SK-N-SH (cell line): ENCODE measurements at regions not wholly inside any gene's neighbourhood (a gene's known extent, or its start where the extent isn't known, plus 50 kb on each side); places are given as distances from the start of the nearest gene placed in this dataset.

ENCODE experiments used
- CTCF ChIA-PET: fragments of 300-600, 350-600 bp; formaldehyde crosslinking; extraction: SDS; loops from one replicate; lab custom pipeline; 2021; lab: Yijun Ruan, JAX
- POLR2A ChIA-PET: fragments of 350-600 bp; sonication (Branson Sonifier 250); formaldehyde crosslinking; extraction: SDS; loops from one replicate; lab custom pipeline; 2020; ENCODE audit warnings: antibody characterized with exemption, inconsistent platforms; lab: Yijun Ruan, JAX
- DNase-seq: peaks from one replicate; pipeline ENCODE4 v3.0.0; 2012
- H2AFZ ChIP-seq: fragments of 200-600 bp; sonication (generic); 2 replicates; pipeline ENCODE4 v1.8.1; 2016; ENCODE audit warnings: antibody characterized with exemption, mild to moderate bottlenecking, low read depth
- H3F3A ChIP-seq: fragments of 200-600 bp; sonication (generic); replicated peaks from 2 replicates; pipeline ENCODE3; 2016; ENCODE audit warnings: antibody characterized with exemption, mild to moderate bottlenecking; ENCODE audit not compliant: insufficient read depth
- H3K27ac ChIP-seq, 2 experiments: fragments of 200-500 bp in 1 of 2; fragments of 200-600 bp in 1 of 2; sonication (Bioruptor generic) in 1 of 2; sonication (generic), shearing (Covaris generic) in 1 of 2; 2 replicates each; pipeline versions ENCODE4 v1.5.1 to v1.6.1; 2014 to 2016; ENCODE audit warnings: low read depth in 2 of 2, inconsistent platforms in 1 of 2, low read length in 1 of 2, mild to moderate bottlenecking in 1 of 2, mixed read lengths in 1 of 2
- H3K27me3 ChIP-seq: fragments of 200-600 bp; sonication (generic), shearing (Covaris generic); 2 replicates; pipeline ENCODE4 v1.6.1; 2016; ENCODE audit warnings: mixed run types; ENCODE audit not compliant: insufficient read depth
- H3K36me3 ChIP-seq, 2 experiments: fragments of 200-500 bp in 1 of 2; fragments of 200-600 bp in 1 of 2; sonication (Bioruptor generic) in 1 of 2; sonication (generic) in 1 of 2; replicated peaks in 1 of 2; 2 replicates each; pipeline versions ENCODE3 to v1.5.1; 2014 to 2016; ENCODE audit warnings: low read length in 1 of 2, mild to moderate bottlenecking in 1 of 2; ENCODE audit not compliant: insufficient read depth in 2 of 2, control insufficient read depth in 1 of 2
- H3K4me1 ChIP-seq, 2 experiments: fragments of 200-500 bp in 1 of 2; fragments of 200-600 bp in 1 of 2; sonication (Bioruptor generic) in 1 of 2; sonication (generic), shearing (Covaris generic) in 1 of 2; 2 replicates each; pipeline versions ENCODE4 v1.5.1 to v1.6.1; 2014 to 2016; ENCODE audit warnings: low read depth in 1 of 2, low read length in 1 of 2, mixed run types in 1 of 2; ENCODE audit not compliant: insufficient read depth in 2 of 2, control insufficient read depth in 1 of 2
- H3K4me2 ChIP-seq: fragments of 200-600 bp; sonication (generic), shearing (Covaris generic); 2 replicates; pipeline ENCODE4 v1.6.1; 2017; ENCODE audit warnings: mixed run types
- H3K4me3 ChIP-seq, 2 experiments: fragments of 200-500 bp in 1 of 2; fragments of 200-600 bp in 1 of 2; sonication (Bioruptor generic) in 1 of 2; sonication (generic), shearing (Covaris generic) in 1 of 2; 2 replicates each; pipeline versions ENCODE4 v1.5.1 to v1.8.1; 2014 to 2016; ENCODE audit warnings: low read depth in 2 of 2, inconsistent platforms in 1 of 2, low read length in 1 of 2, mild to moderate bottlenecking in 1 of 2, mixed read lengths in 1 of 2, moderate library complexity in 1 of 2
- H3K79me2 ChIP-seq: fragments of 200-600 bp; sonication (generic); 2 replicates; pipeline ENCODE4 v1.8.1; 2017; ENCODE audit warnings: mild to moderate bottlenecking; ENCODE audit not compliant: insufficient read depth
- H3K9ac ChIP-seq: fragments of 200-600 bp; sonication (generic); 2 replicates; pipeline ENCODE4 v1.6.1; 2017; ENCODE audit warnings: mixed run types
- H3K9me2 ChIP-seq: fragments of 200-600 bp; sonication (generic); 2 replicates; pipeline ENCODE4 v1.6.1; 2017; ENCODE audit warnings: mixed run types
- H3K9me3 ChIP-seq: fragments of 200-600 bp; sonication (generic); 2 replicates; pipeline ENCODE4 v1.6.1; 2017; ENCODE audit warnings: mixed run types, mild to moderate bottlenecking, moderate library complexity
- H4K20me1 ChIP-seq: fragments of 200-600 bp; sonication (generic); 2 replicates; pipeline ENCODE4 v1.6.1; 2017; ENCODE audit warnings: mild to moderate bottlenecking, mixed run types; ENCODE audit not compliant: insufficient read depth
- CHD2 ChIP-seq: fragments of 150-350 bp; IDR thresholded peaks from 2 replicates; pipeline ENCODE4 v1.6.1; 2018; ENCODE audit warnings: low read length; ENCODE audit not compliant: partially characterized antibody
- EP300 ChIP-seq, 2 experiments: IDR thresholded peaks; 2 replicates each; pipeline versions ENCODE4 v1.4.0 to v1.6.1; 2012; ENCODE audit warnings: borderline replicate concordance in 1 of 2, low read depth in 1 of 2, low read length in 1 of 2
- FOSL2 ChIP-seq: IDR thresholded peaks from 2 replicates; pipeline ENCODE4 v1.4.0; 2012; ENCODE audit warnings: low read depth, mild to moderate bottlenecking, moderate library complexity, borderline replicate concordance
- FOXM1 ChIP-seq: IDR thresholded peaks from 2 replicates; pipeline ENCODE4 v1.4.0; 2012; ENCODE audit warnings: low read depth, mild to moderate bottlenecking
- IRF3 ChIP-seq: fragments of 150-350 bp; IDR thresholded peaks from 2 replicates; pipeline ENCODE4 v1.6.1; 2016; ENCODE audit warnings: mild to moderate bottlenecking, low read depth, low read length
- MXI1 ChIP-seq: IDR thresholded peaks from 2 replicates; pipeline ENCODE4 v1.6.1; 2012; ENCODE audit warnings: mild to moderate bottlenecking, low read depth, low read length, improper control_type of control experiment
- NFIC ChIP-seq: IDR thresholded peaks from 2 replicates; pipeline ENCODE4 v1.4.0; 2012; ENCODE audit warnings: borderline replicate concordance
- POLR2AphosphoS5 ChIP-seq: IDR thresholded peaks from 2 replicates; pipeline ENCODE4 v1.6.1; 2012; ENCODE audit warnings: low read depth, low read length
- RCOR1 ChIP-seq: fragments of 150-350 bp; IDR thresholded peaks from 2 replicates; pipeline ENCODE4 v1.6.1; 2017; ENCODE audit warnings: antibody characterized with exemption, low read length
- REST ChIP-seq: IDR thresholded peaks from 2 replicates; pipeline ENCODE4 v1.6.1; 2012; ENCODE audit warnings: mild to moderate bottlenecking, low read depth, low read length, moderate library complexity
- RFX5 ChIP-seq: IDR thresholded peaks from 2 replicates; pipeline ENCODE4 v1.6.1; 2012; ENCODE audit warnings: mild to moderate bottlenecking, improper control_type of control experiment, low read length
- RXRA ChIP-seq: IDR thresholded peaks from 2 replicates; pipeline ENCODE4 v1.4.0; 2012; ENCODE audit warnings: low read depth, mild to moderate bottlenecking, borderline replicate concordance
- SIN3A ChIP-seq: IDR thresholded peaks from 2 replicates; pipeline ENCODE4 v1.6.1; 2012; ENCODE audit warnings: low read depth, mild to moderate bottlenecking, low read length, moderate library complexity, borderline replicate concordance
- TCF12 ChIP-seq: IDR thresholded peaks from 2 replicates; pipeline ENCODE4 v1.4.0; 2012
- TEAD4 ChIP-seq: IDR thresholded peaks from 2 replicates; pipeline ENCODE4 v1.4.0; 2012; ENCODE audit warnings: mild to moderate bottlenecking, borderline replicate concordance; ENCODE audit not compliant: insufficient read depth
- YY1 ChIP-seq: IDR thresholded peaks from 2 replicates; pipeline ENCODE4 v1.4.0; 2012; ENCODE audit warnings: low read depth, mild to moderate bottlenecking
- ZBTB33 ChIP-seq: IDR thresholded peaks from 2 replicates; pipeline ENCODE4 v1.4.0; 2012; ENCODE audit warnings: low read depth, borderline replicate concordance
- WGBS: methylation state at CpG from one replicate; pipeline ENCODE4 v1.1.6; 2017; ENCODE audit warnings: low lambda C conversion rate; 5-methylcytosine and 5-hydroxymethylcytosine counted together

GRCh38 chr5:86814907-86815306 lies 197.2 kb downstream of the COX7C start (continued):
- TF ChIP-seq IRF3 = no peak
- TF ChIP-seq FOXM1 = no peak

GRCh38 chr5:86824637-86825036 lies 206.9 kb downstream of the COX7C start:
- Histone ChIP-seq H4K20me1 (no peaks in the 10 kb centered on the region), H3K9ac (no peak overlapping the region), H3K27ac (no peak overlapping the region), H3K4me3 (no peak overlapping the region), H3K36me3 (no peaks in the 10 kb centered on the region), H2AFZ (no peak overlapping the region), H3F3A (no peaks in the 10 kb centered on the region), H3K9me2 (no peaks in the 10 kb centered on the region), H3K79me2 (no peaks in the 10 kb centered on the region), H3K4me1 (no peaks in the 10 kb centered on the region), H3K27me3 (no peaks in the 10 kb centered on the region), H3K4me2 (no peak overlapping the region), H3K9me3 (no peaks in the 10 kb centered on the region)
- DNase-seq = no peak
- TF ChIP-seq TCF12 (no peak), EP300 (IDR thresholded peaks at IDR 0.05; ENCODE audit: borderline replicate concordance in 1 of 2, low read depth in 1 of 2, low read length in 1 of 2) (no peak), ZBTB33 (no peak), YY1 (no peak), RXRA (no peak), RFX5 (no peak), TEAD4 (no peak), POLR2AphosphoS5 (no peak)
- ChIA-PET POLR2A (interaction anchor here (0.6 kb wide), 1 partner anchor 22 kb away, joined by 3 read pairs; no protein-coding TSS in a partner anchor), CTCF (no interaction called here)
- WGBS = 1% methylated on average over 2 of the region's 2 CpGs

GRCh38 chr5:86831128-86831527 lies 213.4 kb downstream of the COX7C start:
- no peak for DNase-seq
- H3K4me1 ChIP-seq = no peaks in the 10 kb centered on the region
- no peaks in the 10 kb centered on the region for H3K36me3 ChIP-seq
- no peak overlapping the region for H3K9ac ChIP-seq
- CTCF ChIA-PET = no interaction called here
- H3K79me2 ChIP-seq = no peaks in the 10 kb centered on the region
- POLR2A ChIA-PET = no interaction called here
- H3K4me2 ChIP-seq = no peak overlapping the region
- TF ChIP-seq REST = no peak
- no peak for TF ChIP-seq SIN3A
- no peak for TF ChIP-seq CHD2
- no peak for TF ChIP-seq YY1
- TF ChIP-seq MXI1 = no peak
- no peak for TF ChIP-seq EP300 (IDR thresholded peaks at IDR 0.05; ENCODE audit: borderline replicate concordance in 1 of 2, low read depth in 1 of 2, low read length in 1 of 2)
- no peak for TF ChIP-seq POLR2AphosphoS5
- no peak for TF ChIP-seq FOSL2
- no peak for TF ChIP-seq IRF3
- no peak for TF ChIP-seq NFIC
- TF ChIP-seq RCOR1 = no peak
- TF ChIP-seq, all 33 proteins: peak for 0
- no peaks in the 10 kb centered on the region for H3K9me2 ChIP-seq
- no peak overlapping the region for H3K27ac ChIP-seq
- no peaks in the 10 kb centered on the region for H3F3A ChIP-seq
- no peaks in the 10 kb centered on the region for H4K20me1 ChIP-seq
- H2AFZ ChIP-seq = no peak overlapping the region
- H3K4me3 ChIP-seq = no peak overlapping the region
- no peaks in the 10 kb centered on the region for H3K27me3 ChIP-seq
- no peaks in the 10 kb centered on the region for H3K9me3 ChIP-seq
